Keratinocyte (primary cell): ENCODE measurements at regions not wholly inside any gene's neighbourhood (a gene's known extent, or its start where the extent isn't known, plus 50 kb on each side); places are given as distances from the start of the nearest gene placed in this dataset.

ENCODE experiments used
- DNase-seq: peaks from one replicate; pipeline ENCODE4 v3.0.0-alpha.2; 2011; ENCODE audit warnings: low read depth, missing footprints, low spot score
- FAIRE-seq: peaks from 2 replicates; lab custom pipeline; 2011; peaks lifted over from hg19 to GRCh38; lab: Jason Lieb, UNC
- H2AFZ ChIP-seq: 2 replicates; pipeline ENCODE4 v1.6.0; 2012; ENCODE audit warnings: low read length, control low read depth, inconsistent platforms; ENCODE audit not compliant: control insufficient read depth
- H3K27ac ChIP-seq: 2 replicates; pipeline ENCODE4 v1.5.1; 2011; ENCODE audit warnings: low read length; ENCODE audit not compliant: control insufficient read depth, insufficient read depth
- H3K27me3 ChIP-seq: 3 replicates; pipeline ENCODE4 v1.6.0; 2011; ENCODE audit warnings: low read length; ENCODE audit not compliant: control insufficient read depth, insufficient read depth; ENCODE audit errors: extremely low read depth
- H3K36me3 ChIP-seq, 2 experiments: 2 replicates in 1 of 2; 3 replicates in 1 of 2; pipeline ENCODE4 v1.5.1; 2011; ENCODE audit warnings: low read length in 2 of 2, mild to moderate bottlenecking in 1 of 2; ENCODE audit not compliant: control insufficient read depth in 2 of 2, insufficient read depth in 2 of 2; ENCODE audit errors: extremely low read depth in 1 of 2
- H3K4me1 ChIP-seq: 3 replicates; pipeline ENCODE4 v1.5.1; 2011; ENCODE audit warnings: low read length; ENCODE audit not compliant: control insufficient read depth, insufficient read depth; ENCODE audit errors: extremely low read depth
- H3K4me2 ChIP-seq: 3 replicates; pipeline ENCODE4 v1.6.0; 2011; ENCODE audit warnings: low read depth, low read length; ENCODE audit not compliant: control insufficient read depth, insufficient read depth; ENCODE audit errors: extremely low read depth
- H3K4me3 ChIP-seq, 3 experiments: fragments of 200-600 bp in 1 of 3; sonication (generic) in 1 of 3; 2 replicates in 2 of 3; 3 replicates in 1 of 3; pipeline ENCODE4 v1.5.1; 2011 to 2016; ENCODE audit warnings: low read length in 3 of 3, mild to moderate bottlenecking in 3 of 3, control low read depth in 2 of 3, inconsistent platforms in 1 of 3, low read depth in 1 of 3, mixed read lengths in 1 of 3, mixed run types in 1 of 3, moderate library complexity in 1 of 3; ENCODE audit not compliant: control insufficient read depth in 2 of 3, insufficient read depth in 2 of 3; ENCODE audit errors: extremely low read depth in 1 of 3
- H3K79me2 ChIP-seq: 2 replicates; pipeline ENCODE4 v1.6.0; 2012; ENCODE audit warnings: low read length; ENCODE audit not compliant: control insufficient read depth, insufficient read depth
- H3K9ac ChIP-seq: 3 replicates; pipeline ENCODE4 v1.6.0; 2011; ENCODE audit warnings: low read length; ENCODE audit not compliant: control insufficient read depth, insufficient read depth; ENCODE audit errors: extremely low read depth
- H3K9me1 ChIP-seq: 3 replicates; pipeline ENCODE4 v1.6.0; 2011; ENCODE audit warnings: low read length; ENCODE audit not compliant: control insufficient read depth, insufficient read depth; ENCODE audit errors: extremely low read depth
- H3K9me3 ChIP-seq: 2 replicates; pipeline ENCODE4 v1.5.1; 2012; ENCODE audit warnings: low read depth, low read length; ENCODE audit not compliant: control insufficient read depth
- H4K20me1 ChIP-seq: 3 replicates; pipeline ENCODE4 v1.6.0; 2011; ENCODE audit warnings: low read length; ENCODE audit not compliant: control insufficient read depth, insufficient read depth; ENCODE audit errors: extremely low read depth
- EZH2 ChIP-seq: IDR thresholded peaks from one replicate; pipeline ENCODE4 v1.6.1; 2012; ENCODE audit warnings: inconsistent platforms, mild to moderate bottlenecking, low read length, moderate library complexity
- dilution Hi-C: fragments of 300-500 bp; cut with MboI; formaldehyde crosslinking; loops from one replicate; pipeline ENCODE4 v1.7.0; 2020; ENCODE audit warnings: low sequenced_read_pairs; ENCODE audit not compliant: extremely low pct_ligation_motif_present
- TF ChIP-seq, protein P1 (sequence below), 3 experiments: IDR thresholded peaks in 1 of 3; conservative IDR thresholded peaks in 1 of 3; optimal IDR thresholded peaks in 1 of 3; 2 replicates in 2 of 3; 3 replicates in 1 of 3; pipeline versions ENCODE3 to v1.5.1; 2011; ENCODE audit warnings: low read length in 3 of 3, mild to moderate bottlenecking in 3 of 3, moderate library complexity in 2 of 3, control low read depth in 1 of 3, inconsistent platforms in 1 of 3; ENCODE audit not compliant: insufficient read depth in 2 of 3; ENCODE audit errors: extremely low read depth in 1 of 3

DNA sequence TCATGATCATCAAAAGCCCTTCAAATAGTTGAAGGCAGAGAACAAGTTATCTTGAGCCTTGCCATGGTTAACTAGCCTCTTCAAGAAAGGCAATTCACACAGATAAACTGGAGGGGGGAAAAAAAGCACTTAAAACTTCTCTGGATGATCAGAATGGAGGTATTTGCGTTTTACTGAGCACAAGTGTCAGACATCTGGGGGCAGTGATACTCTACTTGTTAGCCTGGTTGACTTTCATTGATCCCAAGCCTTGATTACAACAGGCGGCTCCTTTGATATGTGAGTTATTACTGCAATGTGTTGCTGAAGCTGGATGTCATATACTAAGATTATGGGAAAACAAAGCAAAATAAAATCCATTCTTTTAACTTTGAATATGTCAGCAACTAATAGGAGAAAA is 155.0 kb upstream of the HS3ST3A1 start:
- Histone ChIP-seq H3K9me1 (no peaks in the 10 kb centered on the region), H3K4me2 (no peak overlapping the region), H3K4me1 (no peaks in the 10 kb centered on the region), H3K27me3 (no peaks in the 10 kb centered on the region), H3K9ac (no peak overlapping the region), H3K79me2 (no peaks in the 10 kb centered on the region), H3K4me3 (no peak overlapping the region), H3K9me3 (no peaks in the 10 kb centered on the region), H3K27ac (no peak overlapping the region), H2AFZ (no peak overlapping the region), H4K20me1 (no peaks in the 10 kb centered on the region), H3K36me3 (no peaks in the 10 kb centered on the region)
- FAIRE-seq = no peak
- dilution Hi-C loops = no loop called here
- no peak for DNase-seq
- TF ChIP-seq, protein P1, sequence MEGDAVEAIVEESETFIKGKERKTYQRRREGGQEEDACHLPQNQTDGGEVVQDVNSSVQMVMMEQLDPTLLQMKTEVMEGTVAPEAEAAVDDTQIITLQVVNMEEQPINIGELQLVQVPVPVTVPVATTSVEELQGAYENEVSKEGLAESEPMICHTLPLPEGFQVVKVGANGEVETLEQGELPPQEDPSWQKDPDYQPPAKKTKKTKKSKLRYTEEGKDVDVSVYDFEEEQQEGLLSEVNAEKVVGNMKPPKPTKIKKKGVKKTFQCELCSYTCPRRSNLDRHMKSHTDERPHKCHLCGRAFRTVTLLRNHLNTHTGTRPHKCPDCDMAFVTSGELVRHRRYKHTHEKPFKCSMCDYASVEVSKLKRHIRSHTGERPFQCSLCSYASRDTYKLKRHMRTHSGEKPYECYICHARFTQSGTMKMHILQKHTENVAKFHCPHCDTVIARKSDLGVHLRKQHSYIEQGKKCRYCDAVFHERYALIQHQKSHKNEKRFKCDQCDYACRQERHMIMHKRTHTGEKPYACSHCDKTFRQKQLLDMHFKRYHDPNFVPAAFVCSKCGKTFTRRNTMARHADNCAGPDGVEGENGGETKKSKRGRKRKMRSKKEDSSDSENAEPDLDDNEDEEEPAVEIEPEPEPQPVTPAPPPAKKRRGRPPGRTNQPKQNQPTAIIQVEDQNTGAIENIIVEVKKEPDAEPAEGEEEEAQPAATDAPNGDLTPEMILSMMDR (optimal IDR thresholded peaks at IDR 0.05 in 1 of 3, IDR thresholded peaks at IDR 0.05 in 1 of 3, conservative IDR thresholded peaks at IDR 0.05 in 1 of 3; ENCODE audit: extremely low read depth in 1 of 3, insufficient read depth in 2 of 3, low read length in 3 of 3) = no peak
- TF ChIP-seq EZH2 = no peak

DNA sequence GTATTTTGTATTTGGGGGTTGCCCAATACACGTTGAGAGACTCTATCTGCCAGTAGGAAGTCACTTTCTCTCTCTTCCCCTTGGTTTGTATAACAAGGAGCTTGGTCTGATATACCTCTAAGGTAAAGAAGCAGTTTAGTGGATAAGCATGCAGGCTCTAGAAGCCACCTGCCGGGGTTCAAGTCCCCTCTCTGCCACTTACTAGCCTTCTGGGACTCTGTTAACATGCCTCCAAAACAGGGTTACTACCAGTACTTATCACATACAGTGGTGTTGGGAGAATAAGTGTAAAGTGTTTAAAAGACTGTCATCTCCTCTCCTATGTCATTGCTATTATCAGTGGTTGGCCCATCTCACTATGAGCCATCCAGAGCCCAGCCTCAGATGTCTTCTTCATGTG is 156.1 kb upstream of the HS3ST3A1 start:
- Histone ChIP-seq H3K4me3 (no peak overlapping the region), H4K20me1 (no peaks in the 10 kb centered on the region), H3K4me2 (no peak overlapping the region), H3K27me3 (no peaks in the 10 kb centered on the region), H3K9ac (no peak overlapping the region), H3K36me3 (no peaks in the 10 kb centered on the region), H3K27ac (no peak overlapping the region), H2AFZ (no peak overlapping the region), H3K4me1 (no peaks in the 10 kb centered on the region), H3K9me3 (no peaks in the 10 kb centered on the region), H3K9me1 (no peaks in the 10 kb centered on the region), H3K79me2 (no peaks in the 10 kb centered on the region)
- DNase-seq (no peak), FAIRE-seq (no peak)
- dilution Hi-C loops = no loop called here
- no peak for TF ChIP-seq EZH2
- TF ChIP-seq, protein P1 (optimal IDR thresholded peaks at IDR 0.05 in 1 of 3, IDR thresholded peaks at IDR 0.05 in 1 of 3, conservative IDR thresholded peaks at IDR 0.05 in 1 of 3; ENCODE audit: extremely low read depth in 1 of 3, insufficient read depth in 2 of 3, low read length in 3 of 3) = no peak
